ENCODE measurements at regions not wholly inside any gene's neighbourhood (a gene's known extent, or its start where the extent isn't known, plus 50 kb on each side); places are given as distances from the start of the nearest gene placed in this dataset.

GRCh38 chr11:13062115-13062514 is 53.0 kb downstream of the RASSF10 start:
- no peak for TF ChIP-seq SUZ12 (IDR thresholded peaks at IDR 0.05; ENCODE audit: extremely low read depth, insufficient read depth, insufficient read length)
- TF ChIP-seq YY1 (IDR thresholded peaks at IDR 0.05; ENCODE audit: insufficient read depth, insufficient read length), result no peak
